Activated T-helper 1 cell treated with anti-CD3 and anti-CD28 coated beads, Interleukin-12 subunit alpha, Interleukin-12 subunit beta, Interleukin-2, Interleukin-4 antibody, amounts not matched to agents 30 ng/mL and 10 ng/mL and 1 ng/mL, durations not matched to agents 14 hours and 24 hours and 36 hours (primary cell): ENCODE measurements at regions not wholly inside any gene's neighbourhood (a gene's known extent, or its start where the extent isn't known, plus 50 kb on each side); places are given as distances from the start of the nearest gene placed in this dataset.

Experiments used
- DNase-seq: peaks from one replicate; pipeline ENCODE4 v3.0.0; 2021; ENCODE audit warnings: low spot score
- H3K27ac Mint-ChIP-seq: one replicate; pipeline ENCODE4 v1.8.0; 2021; ENCODE audit warnings: mild to moderate bottlenecking, mixed read lengths
- H3K27me3 Mint-ChIP-seq: one replicate; pipeline ENCODE4 v1.8.0; 2022; ENCODE audit warnings: mild to moderate bottlenecking, moderate library complexity, mixed read lengths; ENCODE audit not compliant: insufficient read depth
- H3K36me3 Mint-ChIP-seq: one replicate; pipeline ENCODE4 v1.8.0; 2021; ENCODE audit warnings: low read depth, mixed read lengths
- H3K4me1 Mint-ChIP-seq: one replicate; pipeline ENCODE4 v1.8.0; 2021; ENCODE audit warnings: low read depth, mixed read lengths
- H3K4me3 Mint-ChIP-seq: one replicate; pipeline ENCODE4 v1.8.0; 2021; ENCODE audit warnings: mild to moderate bottlenecking, moderate library complexity, mixed read lengths
- H3K9me3 Mint-ChIP-seq: one replicate; pipeline ENCODE4 v1.8.0; 2021; ENCODE audit warnings: mixed read lengths
- intact Hi-C: fragments of 100-400 bp; cut with micrococcal nuclease; formaldehyde crosslinking; loops from one replicate; pipeline ENCODE4 v1.15.1; 2024

GRCh38 chr7:41033500-41033899 is 669.4 kb downstream of the INHBA start:
- Mint-ChIP-seq H3K9me3 (peaks cover 3% of the 10 kb centered on the region), H3K36me3 (no peaks in the 10 kb centered on the region)
- intact Hi-C loops: no loop called here

DNA sequence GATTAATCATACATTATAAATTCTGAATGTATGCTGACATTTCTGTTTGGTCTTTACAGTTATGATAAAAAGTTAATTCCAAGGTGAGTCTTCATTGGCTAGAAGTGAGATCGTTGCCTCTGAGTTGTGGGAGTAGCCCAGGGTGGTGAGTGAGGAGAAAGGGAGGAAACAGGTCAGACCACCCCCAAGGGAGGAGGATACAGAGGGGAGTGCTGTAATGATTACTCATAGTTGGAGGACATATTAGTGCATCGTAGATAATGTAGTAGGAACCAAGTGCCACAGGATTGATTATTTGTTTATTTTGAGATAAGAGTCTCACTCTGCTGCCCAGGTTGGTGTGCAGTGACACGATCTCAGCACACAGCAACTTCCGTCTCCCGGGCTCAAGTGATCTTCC is 672.2 kb downstream of the INHBA start:
- no peak for DNase-seq
- peaks cover 3% of the 10 kb centered on the region for H3K9me3 Mint-ChIP-seq
- H3K36me3 Mint-ChIP-seq: no peaks in the 10 kb centered on the region
- no peak overlapping the region for H3K27ac Mint-ChIP-seq
- H3K4me1 Mint-ChIP-seq: no peaks in the 10 kb centered on the region
- intact Hi-C loops: no loop called here
- H3K27me3 Mint-ChIP-seq: peaks cover 1% of the 10 kb centered on the region
- no peak overlapping the region for H3K4me3 Mint-ChIP-seq

More at GRCh38 chr7:41033500-41033899, 669.4 kb downstream of the INHBA start:
- Mint-ChIP-seq H3K27me3 (peaks cover 1% of the 10 kb centered on the region), H3K27ac (no peak overlapping the region), H3K4me3 (no peak overlapping the region), H3K4me1 (no peaks in the 10 kb centered on the region)
- DNase-seq: no peak

DNA sequence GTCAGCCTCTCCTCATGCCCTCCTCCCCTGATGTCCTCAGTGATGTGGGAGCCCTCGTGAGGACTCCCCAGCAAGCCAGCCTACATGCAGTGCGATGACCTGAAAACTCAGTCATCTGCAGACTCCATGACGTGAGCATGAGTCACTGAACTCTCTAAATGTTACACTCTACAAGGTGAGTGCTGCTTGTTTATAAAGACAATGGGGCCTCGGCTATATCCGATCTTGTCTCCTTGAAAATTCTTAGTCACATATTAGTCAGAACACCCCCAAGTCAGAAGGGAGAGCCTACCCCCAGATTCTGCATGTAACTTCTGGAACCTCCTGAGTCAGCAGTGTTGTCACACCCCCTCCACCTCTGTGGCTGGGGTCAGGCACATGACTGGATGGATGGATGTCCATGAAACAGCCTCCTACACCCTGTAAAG is 673.8 kb downstream of the INHBA start:
- intact Hi-C loops: no loop called here
- Mint-ChIP-seq H3K4me1 (no peaks in the 10 kb centered on the region), H3K27ac (no peak overlapping the region), H3K4me3 (no peak overlapping the region), H3K36me3 (no peaks in the 10 kb centered on the region), H3K27me3 (no peaks in the 10 kb centered on the region), H3K9me3 (peaks cover 3% of the 10 kb centered on the region)
- DNase-seq: no peak

DNA sequence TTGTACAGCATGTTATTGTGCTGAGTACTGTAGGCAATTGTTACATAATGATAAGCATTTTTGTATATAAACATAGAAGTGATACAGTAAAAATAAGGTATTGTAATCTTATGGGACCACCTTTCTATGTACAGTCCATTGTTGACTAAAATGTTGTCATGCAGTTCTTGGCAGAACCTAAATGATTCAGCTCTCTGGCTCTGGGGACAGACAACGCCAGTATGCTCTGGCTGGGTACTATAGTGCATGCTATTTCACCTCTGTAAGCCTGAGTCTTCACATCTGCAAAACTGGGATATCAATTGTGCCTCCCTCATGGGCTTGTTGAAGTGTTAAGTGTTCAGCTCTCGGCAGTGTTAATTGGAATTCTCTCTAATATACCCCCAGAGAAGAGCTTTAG is 674.3 kb downstream of the INHBA start:
- intact Hi-C loops: no loop called here
- H3K4me1 Mint-ChIP-seq: no peaks in the 10 kb centered on the region
- H3K27ac Mint-ChIP-seq: no peak overlapping the region
- H3K36me3 Mint-ChIP-seq: no peaks in the 10 kb centered on the region
- no peaks in the 10 kb centered on the region for H3K27me3 Mint-ChIP-seq
- H3K4me3 Mint-ChIP-seq: no peak overlapping the region
- H3K9me3 Mint-ChIP-seq: peaks cover 3% of the 10 kb centered on the region
- no peak for DNase-seq

DNA sequence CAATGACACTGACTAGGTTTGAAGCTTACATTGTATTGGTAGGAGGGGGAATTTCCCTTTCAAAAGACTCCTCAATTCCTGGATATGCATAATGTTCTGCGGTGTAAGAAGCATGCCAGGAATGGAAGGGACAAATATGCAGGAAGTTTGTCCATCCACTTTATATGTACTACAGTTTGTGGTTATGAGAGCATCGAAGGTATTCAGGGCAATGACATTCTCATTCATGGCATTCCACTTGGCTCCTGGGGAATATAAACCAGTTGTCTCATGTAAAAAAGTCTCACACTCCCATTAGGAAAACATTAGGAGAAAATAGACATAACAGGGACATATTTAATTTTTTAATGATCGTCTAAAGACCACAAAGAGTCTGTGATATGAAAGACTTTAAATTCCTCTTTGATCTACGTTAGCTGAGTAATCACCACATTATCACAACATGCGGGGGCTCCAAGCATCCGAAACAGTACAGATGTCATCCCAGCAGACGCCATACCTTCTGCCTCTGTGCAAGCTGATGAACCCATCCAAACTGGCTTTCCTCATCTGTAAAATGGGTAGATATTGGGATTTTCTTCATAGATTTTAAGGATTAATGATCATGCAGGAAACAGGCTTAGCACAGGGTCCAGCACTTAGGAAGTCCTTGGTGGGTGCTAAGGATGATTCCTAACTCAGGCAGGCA is 675.3 kb downstream of the INHBA start:
- intact Hi-C loops: no loop called here
- Mint-ChIP-seq H3K9me3 (peaks cover 3% of the 10 kb centered on the region), H3K4me1 (no peaks in the 10 kb centered on the region), H3K27me3 (no peaks in the 10 kb centered on the region), H3K4me3 (no peak overlapping the region), H3K27ac (no peak overlapping the region), H3K36me3 (no peaks in the 10 kb centered on the region)
- DNase-seq: no peak

- no peaks in the 10 kb centered on the region for H3K4me1 Mint-ChIP-seq
- H3K4me3 Mint-ChIP-seq: no peak overlapping the region
- H3K36me3 Mint-ChIP-seq: no peaks in the 10 kb centered on the region
- H3K27ac Mint-ChIP-seq: no peak overlapping the region
- intact Hi-C loops: no loop called here
- no peaks in the 10 kb centered on the region for H3K9me3 Mint-ChIP-seq
- H3K27me3 Mint-ChIP-seq: no peaks in the 10 kb centered on the region
- DNase-seq: no peak
Measured at GRCh38 chr7:41024126-41024525, 678.8 kb downstream of the INHBA start.

GRCh38 chr7:41020056-41020455 is 682.8 kb downstream of the INHBA start:
- DNase-seq: no peak
- H3K27ac Mint-ChIP-seq: no peak overlapping the region
- no peaks in the 10 kb centered on the region for H3K27me3 Mint-ChIP-seq
- H3K36me3 Mint-ChIP-seq: no peaks in the 10 kb centered on the region
- H3K4me1 Mint-ChIP-seq: no peaks in the 10 kb centered on the region
- no peaks in the 10 kb centered on the region for H3K9me3 Mint-ChIP-seq
- intact Hi-C loops: no loop called here
- H3K4me3 Mint-ChIP-seq: no peak overlapping the region

GRCh38 chr7:41013117-41013516 is 689.8 kb downstream of the INHBA start:
- Mint-ChIP-seq H3K4me1 (no peaks in the 10 kb centered on the region), H3K9me3 (no peaks in the 10 kb centered on the region), H3K27me3 (no peaks in the 10 kb centered on the region), H3K36me3 (no peaks in the 10 kb centered on the region), H3K4me3 (no peak overlapping the region), H3K27ac (no peak overlapping the region)
- DNase-seq: no peak
- intact Hi-C loops: no loop called here

DNA sequence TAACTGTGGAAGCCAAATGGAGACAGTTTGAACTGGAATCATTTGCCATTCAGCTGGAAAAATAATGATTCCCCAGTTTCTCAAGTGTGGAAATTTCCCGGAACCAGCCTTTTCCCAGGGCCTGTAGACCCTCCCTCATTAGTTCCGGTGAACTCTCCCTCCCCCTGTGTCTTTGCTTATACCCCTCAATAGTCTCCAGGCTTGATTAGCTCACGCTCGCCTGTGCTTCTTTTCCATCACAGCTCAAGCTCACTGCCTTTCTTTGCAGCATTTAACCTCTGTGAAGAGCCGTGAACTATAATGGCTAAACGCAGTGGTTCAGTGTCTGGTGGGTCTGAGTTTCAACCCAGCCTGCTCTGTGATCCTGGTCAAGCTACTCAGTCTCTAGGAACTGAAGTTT is 690.8 kb downstream of the INHBA start:
- Mint-ChIP-seq H3K9me3 (no peaks in the 10 kb centered on the region), H3K36me3 (no peaks in the 10 kb centered on the region), H3K4me3 (no peak overlapping the region), H3K27me3 (no peaks in the 10 kb centered on the region), H3K4me1 (no peaks in the 10 kb centered on the region), H3K27ac (no peak overlapping the region)
- no peak for DNase-seq
- intact Hi-C loops: no loop called here

DNA sequence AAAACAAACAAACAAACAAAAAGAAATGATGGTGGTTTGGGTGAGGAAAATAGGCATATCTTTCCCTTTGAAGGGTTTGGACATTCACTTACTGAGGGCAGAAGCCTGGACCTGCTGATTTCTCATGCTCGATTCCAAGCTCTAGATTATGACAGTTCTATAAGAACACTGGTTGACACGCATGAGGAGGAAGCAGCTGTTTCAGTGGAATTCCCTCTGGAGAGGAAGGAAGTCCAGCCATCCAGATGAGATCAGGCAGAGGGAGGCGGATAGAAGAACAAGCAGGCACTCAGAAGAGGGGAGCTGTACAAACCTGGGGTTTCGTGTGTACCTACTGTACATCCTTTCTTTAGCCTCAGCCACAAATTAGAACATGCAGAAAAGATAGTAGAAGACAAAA is 691.9 kb downstream of the INHBA start:
- intact Hi-C loops: no loop called here
- no peaks in the 10 kb centered on the region for H3K27me3 Mint-ChIP-seq
- H3K27ac Mint-ChIP-seq: no peak overlapping the region

GRCh38 chr7:41010418-41010817 is 692.5 kb downstream of the INHBA start:
- no peak for DNase-seq
- Mint-ChIP-seq H3K4me1 (no peaks in the 10 kb centered on the region), H3K27ac (no peak overlapping the region), H3K27me3 (no peaks in the 10 kb centered on the region), H3K4me3 (no peak overlapping the region), H3K36me3 (no peaks in the 10 kb centered on the region), H3K9me3 (no peaks in the 10 kb centered on the region)
- intact Hi-C loops: no loop called here

More for the DNA sequence above, 691.9 kb downstream of the INHBA start:
- no peak overlapping the region for H3K4me3 Mint-ChIP-seq
- H3K9me3 Mint-ChIP-seq: no peaks in the 10 kb centered on the region
- no peaks in the 10 kb centered on the region for H3K36me3 Mint-ChIP-seq
- no peak for DNase-seq
- no peaks in the 10 kb centered on the region for H3K4me1 Mint-ChIP-seq

DNA sequence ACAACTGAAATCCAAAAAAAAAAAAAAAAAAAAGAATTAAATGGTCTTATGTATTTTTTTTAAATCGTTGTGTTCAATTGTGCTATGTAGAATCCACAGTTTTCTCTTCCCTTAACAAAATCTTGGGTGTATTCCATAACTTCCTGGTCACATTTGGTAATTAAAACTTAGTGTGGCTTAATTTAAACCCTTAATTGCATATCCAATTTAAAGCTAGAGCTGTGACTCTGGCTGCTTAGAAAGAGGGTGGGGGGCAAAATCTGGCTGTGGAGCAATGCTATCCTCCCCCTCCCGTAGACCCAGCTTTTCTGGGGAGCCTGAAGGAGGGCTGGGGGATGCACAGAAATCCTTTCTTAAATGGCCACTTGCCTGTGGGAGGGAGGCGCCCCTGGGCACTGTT is 695.1 kb downstream of the INHBA start:
- H3K27me3 Mint-ChIP-seq: no peaks in the 10 kb centered on the region
- no peaks in the 10 kb centered on the region for H3K4me1 Mint-ChIP-seq
- H3K9me3 Mint-ChIP-seq: no peaks in the 10 kb centered on the region
- no peak overlapping the region for H3K27ac Mint-ChIP-seq
- intact Hi-C loops: loop anchor here (10.0 kb wide), 1 partner anchor 727 kb away; no protein-coding TSS in a partner anchor
- H3K36me3 Mint-ChIP-seq: no peaks in the 10 kb centered on the region
- DNase-seq: no peak
- H3K4me3 Mint-ChIP-seq: no peak overlapping the region

GRCh38 chr7:41007351-41007751 is 695.5 kb downstream of the INHBA start:
- H3K27ac Mint-ChIP-seq: no peak overlapping the region
- no peaks in the 10 kb centered on the region for H3K9me3 Mint-ChIP-seq
- no peaks in the 10 kb centered on the region for H3K27me3 Mint-ChIP-seq
- no peak overlapping the region for H3K4me3 Mint-ChIP-seq
- intact Hi-C loops: loop anchor here (10.0 kb wide), 1 partner anchor 727 kb away; no protein-coding TSS in a partner anchor
- no peaks in the 10 kb centered on the region for H3K4me1 Mint-ChIP-seq
- DNase-seq: no peak
- no peaks in the 10 kb centered on the region for H3K36me3 Mint-ChIP-seq
